Stimulated activated CD8-positive, alpha-beta memory T cell treated with anti-CD3 and anti-CD28 coated beads, Interleukin-12 subunit alpha, Interleukin-12 subunit beta, amount 100 ng/mL, for 24 hours (primary cell): ENCODE measurements at regions not wholly inside any gene's neighbourhood (a gene's known extent, or its start where the extent isn't known, plus 50 kb on each side); places are given as distances from the start of the nearest gene placed in this dataset.

Experiments used
- DNase-seq: peaks from one replicate; pipeline ENCODE4 v3.0.0-alpha.2; 2020; ENCODE audit errors: extremely low read depth

DNA sequence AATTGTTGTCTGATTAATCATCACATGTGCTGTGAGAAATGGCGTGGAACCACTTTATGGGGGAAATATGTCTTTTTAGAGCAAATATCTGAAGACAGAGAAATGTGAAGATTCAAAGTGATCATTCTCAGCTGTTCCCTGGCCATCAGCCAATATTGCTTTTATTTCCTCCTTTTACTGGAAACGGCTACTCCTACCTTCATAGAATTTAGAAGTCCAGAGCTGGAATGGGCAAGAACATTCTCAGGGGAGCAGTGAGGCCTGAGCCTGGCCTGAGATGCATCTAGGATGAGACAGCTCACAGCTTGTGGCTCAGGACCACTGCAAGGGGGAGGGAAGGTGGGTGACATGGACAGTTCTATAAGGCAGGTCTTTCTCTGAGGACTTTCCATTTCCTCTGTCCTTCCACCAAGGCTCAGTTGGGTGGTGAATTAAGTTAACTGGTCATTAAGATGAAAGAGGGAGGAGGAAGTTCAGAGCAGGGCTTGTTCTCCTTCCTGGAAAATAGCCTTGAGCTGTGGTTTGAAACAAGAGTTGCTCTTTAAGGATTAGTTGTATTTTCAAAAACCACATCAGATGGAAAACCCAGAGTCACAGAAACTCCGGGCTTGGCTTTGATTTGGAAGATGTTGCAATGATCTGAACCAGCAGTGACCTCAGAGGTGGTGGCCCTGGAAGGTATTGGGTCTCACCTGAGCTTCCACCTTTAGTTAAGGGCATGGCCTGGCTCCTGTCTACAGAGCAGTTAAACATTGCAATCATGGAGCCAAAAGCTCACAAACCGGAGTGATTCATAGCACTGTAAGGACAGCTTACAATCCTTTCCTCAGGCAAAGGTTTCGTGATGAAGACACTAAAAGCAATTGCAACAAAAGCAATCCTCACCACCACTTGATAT, 144.3 kb downstream of the VAPA start:
- no peak for DNase-seq

DNA sequence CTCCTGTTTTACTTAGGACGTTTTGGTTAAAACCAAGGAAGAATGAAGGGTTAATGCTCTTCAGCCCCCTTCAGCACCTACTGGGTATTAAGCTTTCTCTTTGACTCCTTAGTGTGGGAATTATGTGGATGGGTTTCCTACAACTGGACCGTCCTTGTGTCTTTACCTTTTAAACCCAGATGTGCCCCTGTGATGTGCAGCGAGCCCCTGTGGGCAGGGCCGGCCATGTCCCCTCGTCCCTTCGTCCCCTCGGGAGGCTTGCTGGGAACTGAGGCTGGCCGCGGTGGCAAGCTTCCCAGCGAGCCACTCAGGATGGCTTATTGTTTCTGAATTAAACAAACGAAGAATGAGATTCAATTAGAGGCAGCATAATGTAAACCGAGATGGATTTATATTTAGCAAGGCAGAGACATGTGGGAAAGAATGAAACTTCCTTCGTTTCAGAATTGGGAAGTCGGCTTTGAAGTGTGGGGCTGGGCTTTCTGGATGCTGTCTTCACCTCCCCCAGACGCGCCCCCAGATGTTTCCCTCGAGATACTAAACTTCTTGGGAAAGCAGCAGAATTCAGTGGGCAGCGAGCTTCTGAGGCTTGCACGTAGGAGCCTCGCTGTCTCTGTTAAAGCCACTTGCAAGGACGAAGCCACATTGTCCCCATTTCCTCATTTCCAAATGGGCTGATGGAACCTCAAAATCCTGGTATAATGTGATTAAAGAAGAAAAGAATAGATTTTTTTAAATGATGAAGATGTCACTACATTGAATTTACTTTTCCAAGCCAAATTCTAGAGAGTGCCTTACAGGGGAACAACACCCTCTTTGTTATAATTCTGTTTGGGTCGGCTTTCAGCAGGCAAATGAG, 146.0 kb downstream of the VAPA start:
- no peak for DNase-seq

DNA sequence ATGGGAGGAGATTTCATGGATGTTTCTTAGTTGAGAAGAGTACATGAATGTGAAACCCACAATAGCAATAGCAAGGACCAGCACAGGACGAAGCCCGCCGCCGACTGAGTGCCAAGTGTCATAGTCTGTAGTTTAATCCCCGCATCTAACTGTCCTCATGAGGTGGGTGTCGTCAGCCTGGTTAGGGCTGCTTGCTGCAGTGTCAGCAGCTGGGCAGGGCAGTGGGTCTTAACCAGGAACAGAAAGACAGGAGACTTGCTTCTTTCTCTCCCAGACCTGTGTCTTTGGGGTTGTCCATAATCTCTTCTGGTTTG, 146.6 kb downstream of the VAPA start:
- DNase-seq, result no peak

DNA sequence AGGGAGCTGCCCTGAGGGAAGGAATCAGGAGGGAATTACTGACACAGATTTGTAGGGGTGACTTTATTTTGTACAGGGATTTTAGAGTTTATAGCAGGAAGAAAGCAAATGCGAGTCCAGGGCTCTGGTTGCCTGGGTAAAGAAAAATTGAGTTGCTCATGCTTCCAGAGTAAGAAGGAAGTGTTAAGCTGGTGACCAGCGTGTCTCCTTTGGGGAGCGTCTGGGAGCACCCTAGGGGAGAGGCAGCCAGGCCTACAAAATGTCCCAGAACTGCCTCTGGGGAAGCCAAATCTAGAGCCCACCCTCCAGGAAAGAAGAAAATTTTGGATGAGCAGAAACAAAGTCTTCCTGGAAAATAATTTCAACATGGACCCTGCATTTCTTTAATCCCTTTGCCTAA, 147.0 kb downstream of the VAPA start:
- DNase-seq, result no peak

DNA sequence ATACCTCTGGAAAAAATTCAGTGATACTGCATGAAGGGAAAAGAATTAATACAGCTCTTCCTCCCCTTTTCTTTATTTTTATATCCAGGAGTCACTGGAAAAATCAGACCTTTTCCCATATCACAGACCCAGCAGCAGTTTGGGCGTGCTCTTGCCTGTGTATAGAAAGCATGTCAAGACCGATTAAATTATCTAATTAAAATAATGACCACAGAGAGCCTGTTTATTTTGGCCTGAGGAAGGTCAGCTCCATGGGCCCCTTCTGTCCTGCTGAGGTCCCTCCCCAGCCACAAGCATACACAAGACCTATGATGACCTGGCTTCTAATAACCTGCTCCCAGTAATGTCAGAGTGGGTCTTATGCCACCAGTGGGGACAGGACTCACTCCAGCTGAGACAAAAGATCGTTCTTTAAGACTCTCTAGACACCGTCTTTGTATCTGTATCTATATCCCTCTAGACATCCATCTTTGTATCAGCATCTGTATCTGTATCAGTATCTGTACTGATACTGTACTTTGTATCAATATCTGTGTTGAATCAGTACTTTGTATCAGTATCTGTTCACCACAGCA, 147.8 kb downstream of the VAPA start:
- no peak for DNase-seq

DNA sequence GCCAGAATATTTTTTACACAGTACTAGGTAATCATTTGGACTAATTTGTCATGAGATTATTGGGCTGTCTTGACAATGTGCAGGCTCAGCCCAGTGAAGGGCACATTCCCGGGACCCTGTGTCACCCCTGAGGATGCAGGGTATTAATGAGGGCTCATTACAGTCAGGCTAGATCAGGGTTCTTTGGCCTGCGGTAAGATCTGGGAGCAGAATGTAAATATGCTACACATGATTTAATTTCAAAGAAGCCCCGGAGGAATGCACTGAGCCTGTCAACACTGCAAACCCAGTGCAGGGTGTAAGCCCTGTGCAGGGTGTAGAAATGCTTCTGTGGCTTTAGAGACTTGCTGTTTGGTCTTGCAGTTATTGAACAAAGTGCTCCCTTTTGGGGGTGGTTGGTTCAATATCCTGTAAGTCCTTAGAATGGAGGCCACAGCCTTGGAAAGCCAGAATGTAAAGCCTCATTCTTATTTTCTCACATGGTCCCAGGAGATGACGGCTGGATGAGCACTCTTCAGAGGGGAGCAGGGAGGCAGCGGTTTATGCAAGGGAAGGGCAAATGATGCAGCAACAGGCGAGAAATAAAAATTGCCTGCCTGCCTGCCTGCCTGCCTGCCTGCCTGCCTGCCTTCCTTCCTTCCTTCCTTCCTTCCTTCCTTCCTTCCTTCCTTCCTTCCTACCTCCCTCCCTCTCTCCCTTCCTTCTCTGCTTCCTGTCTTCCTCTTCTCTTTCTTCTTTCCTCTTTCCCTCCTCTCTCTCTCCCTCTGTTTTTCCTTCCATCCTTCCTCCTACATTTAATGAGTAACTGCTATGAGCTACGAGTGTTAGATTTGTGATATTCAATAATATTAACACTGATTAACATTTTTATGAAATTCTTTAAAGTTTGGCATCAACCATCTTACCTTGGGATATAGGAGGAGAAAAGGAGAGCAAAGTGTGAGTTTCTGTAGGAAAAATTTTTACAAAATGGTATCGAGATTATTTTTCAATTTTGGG, 148.8 kb downstream of the VAPA start:
- DNase-seq, result no peak

DNA sequence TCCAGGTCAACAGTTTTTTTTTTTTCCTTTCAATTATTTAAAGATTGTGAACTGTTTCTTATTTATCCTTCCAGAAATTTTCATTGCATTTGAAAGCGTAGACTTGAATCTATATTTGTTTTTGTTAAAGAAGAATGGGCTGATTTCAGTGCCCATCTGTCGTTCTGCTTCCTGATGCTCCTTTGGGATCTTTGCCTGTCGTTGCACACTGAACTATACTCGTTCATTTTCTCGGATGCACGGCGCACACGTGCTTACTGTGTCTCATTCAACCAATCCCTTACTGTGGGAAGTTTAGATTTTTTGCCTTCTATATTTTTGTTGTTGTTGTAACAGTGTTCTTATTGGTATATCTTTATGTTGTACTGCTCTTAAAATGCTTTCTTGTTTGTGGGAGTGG, 149.7 kb downstream of the VAPA start:
- DNase-seq, result no peak

DNA sequence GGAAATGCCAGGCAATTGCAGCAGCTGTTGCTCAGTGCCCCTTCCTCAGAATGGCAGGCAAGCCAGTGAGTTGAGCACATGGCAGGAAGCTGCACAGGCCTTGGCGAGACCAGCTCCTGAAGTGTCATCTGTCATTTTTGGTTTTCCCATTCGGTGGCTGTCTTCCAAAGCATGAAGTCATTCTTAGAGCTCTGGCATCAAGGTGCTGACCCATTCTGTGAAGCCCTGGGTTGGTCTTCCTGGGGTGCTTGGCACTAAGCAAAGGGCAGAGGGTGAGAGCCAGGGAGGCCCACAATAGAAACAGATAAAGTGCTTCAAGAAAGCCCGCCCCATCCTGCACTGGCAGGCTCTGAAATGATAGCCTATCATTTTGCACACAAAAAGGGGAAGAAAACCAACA, 150.5 kb downstream of the VAPA start:
- no peak for DNase-seq

DNA sequence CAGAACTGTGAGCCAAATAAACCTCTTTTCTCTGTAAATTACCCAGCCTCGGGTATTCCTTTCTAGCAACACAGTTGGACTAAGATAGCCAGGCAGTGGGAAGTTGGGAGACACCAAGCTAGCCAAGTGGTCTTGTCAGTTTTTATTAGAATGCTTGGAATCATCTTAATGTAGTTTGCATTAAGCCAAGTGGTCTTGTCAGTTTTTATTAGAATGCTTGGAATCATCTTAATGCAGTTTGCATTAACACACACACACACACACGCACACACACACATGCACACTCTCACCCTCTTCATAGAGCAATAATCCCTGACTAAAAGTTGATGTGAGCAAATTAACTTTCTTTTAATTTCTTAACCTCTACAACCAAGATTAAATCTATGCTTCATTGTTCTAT, 151.5 kb downstream of the VAPA start:
- DNase-seq, result no peak

DNA sequence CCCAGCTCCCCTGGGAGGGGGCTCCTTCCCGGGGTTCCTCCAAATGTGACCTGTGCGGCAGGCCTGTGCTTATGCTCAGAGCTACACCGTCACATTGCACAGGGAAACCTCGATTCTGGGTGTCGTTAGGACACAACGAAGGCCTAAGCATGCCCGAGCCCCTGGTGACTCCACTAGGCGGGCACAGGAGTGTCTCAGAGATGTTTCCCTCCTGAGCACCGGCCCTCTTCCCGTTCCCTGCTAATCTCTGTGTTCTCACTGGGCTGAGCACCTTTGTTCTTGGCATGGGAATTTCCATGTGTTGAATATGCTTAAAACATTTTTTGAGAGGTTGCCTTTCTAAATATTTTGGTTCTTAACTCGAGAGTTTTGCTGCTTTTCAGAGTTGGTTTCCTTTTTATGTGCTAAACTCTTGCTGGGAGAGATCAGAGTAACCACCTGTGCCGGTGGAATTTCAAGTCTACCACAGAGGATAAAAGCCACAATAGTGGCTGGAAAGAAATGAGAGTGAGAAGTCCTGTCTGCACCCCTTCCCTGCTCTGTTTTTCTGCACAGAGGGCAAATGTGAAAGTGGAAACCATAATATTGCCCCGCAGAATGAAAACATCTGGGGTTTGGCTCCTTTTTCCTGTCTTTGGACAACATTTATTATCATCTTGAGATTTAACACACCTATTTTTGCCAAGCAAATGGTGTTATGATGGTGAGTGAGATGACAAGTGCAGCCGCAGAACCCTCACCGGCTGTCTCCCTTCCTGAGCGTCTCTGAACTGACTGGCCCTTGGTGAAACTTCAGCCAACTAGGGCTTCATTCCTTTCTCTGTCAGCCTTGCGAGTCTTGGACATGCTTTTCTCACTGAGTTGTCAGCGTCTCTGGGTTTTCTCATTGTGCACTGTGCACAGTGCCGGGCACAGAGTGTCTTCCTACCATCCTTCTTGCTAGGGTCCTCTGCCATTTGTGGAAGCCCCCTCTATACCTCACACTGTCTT, 154.1 kb downstream of the VAPA start:
- no peak for DNase-seq

DNA sequence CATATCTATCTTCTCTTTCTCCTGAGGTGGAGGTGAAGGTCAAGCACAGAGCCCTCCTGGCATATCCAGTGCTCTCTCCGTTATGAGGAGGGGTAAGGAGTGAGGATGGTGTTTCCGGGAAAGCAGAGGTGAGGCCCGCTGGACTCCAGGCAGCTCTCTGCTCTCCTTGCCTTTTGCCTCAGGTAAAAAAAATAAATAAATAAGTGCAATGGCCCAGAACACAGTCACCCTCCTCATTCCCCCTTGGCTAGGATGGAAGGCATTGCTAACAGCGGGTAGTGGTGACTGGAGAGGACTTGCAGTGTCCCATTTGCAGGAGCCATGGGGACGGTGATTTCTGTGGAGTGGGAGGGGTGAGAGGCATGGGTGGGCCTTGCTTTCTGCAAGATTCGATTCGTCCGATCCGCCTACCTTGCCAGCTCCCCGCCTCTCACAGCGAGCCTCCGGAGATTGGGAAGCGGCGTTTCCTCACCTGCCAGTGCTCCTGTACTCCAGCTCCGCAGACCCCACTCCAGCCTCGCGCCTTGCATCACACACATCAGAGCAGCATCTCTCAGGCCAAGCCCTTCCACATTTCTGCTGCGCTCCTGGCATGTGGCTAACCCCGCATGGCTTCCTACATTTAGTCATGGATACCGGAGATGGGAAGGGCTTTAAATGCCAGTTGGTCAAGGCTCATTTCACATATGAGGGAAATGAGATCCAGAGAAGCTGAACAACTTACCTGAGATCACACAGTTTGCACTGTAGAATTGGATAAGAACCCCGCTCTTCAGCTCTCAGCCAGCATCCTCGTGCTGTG, 155.2 kb downstream of the VAPA start:
- DNase-seq, result no peak

DNA sequence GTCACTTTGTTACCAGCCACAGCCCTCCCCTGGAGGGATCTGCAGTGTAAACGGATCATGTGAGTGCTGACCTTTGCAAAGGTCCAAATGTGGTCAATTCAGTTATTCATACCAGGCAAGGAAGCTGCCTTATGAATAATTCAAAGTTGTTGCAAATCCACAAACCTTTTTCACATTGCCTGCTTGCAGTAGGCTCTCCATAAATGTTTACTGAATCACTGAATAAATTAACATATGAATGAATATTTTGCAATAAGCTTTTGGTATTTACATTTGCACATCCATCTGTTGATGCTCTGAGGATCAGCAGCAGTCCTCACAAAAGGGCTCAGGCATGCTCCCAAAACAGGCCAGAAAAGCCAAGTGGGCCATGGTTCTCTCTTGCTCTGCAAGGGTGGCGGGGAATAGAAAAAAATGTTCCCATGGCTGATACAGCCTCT, 156.8 kb downstream of the VAPA start:
- DNase-seq, result no peak

DNA sequence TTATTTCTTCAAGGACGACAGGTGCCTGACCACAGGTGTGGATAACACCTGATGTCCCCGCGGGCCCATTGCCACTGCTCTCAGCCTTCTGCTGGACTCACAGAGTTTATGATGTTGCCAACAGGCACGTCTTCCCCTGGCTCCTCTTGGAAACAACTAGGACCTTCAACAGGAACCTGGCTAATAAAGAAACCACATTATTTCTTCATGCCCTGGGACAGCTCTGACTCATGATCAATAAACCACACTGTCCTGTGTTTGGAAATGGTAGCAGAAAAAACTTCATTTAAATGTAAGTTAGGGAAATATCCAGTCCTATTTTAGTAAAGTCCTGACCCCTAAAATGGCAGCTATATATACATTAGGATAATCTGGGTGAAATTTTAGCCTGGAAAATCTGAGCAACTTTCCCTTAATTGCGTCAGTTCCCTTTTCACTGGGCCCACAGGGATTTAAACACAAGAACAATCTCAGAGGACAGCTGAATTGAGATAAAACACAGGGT, 158.9 kb downstream of the VAPA start:
- no peak for DNase-seq

DNA sequence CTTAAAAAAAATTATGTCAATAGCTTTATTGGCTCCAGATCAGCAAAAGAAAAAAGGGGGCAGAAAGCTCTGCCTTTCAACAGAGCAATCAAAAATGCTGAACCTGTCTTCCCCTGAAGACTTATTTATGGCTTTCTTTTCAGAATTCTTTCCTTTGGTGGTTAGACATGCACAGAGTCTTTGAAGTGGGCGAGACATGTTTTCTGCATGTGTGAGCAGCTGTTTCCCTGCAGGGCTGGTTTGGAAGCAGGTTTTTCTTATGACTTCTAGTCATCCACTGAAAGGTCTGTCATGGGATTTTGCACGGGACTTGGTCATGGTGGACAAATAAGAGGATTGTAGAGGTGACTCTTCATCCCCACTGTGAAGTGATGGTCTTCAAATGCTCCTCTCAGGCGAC, 160.3 kb downstream of the VAPA start:
- DNase-seq, result no peak

DNA sequence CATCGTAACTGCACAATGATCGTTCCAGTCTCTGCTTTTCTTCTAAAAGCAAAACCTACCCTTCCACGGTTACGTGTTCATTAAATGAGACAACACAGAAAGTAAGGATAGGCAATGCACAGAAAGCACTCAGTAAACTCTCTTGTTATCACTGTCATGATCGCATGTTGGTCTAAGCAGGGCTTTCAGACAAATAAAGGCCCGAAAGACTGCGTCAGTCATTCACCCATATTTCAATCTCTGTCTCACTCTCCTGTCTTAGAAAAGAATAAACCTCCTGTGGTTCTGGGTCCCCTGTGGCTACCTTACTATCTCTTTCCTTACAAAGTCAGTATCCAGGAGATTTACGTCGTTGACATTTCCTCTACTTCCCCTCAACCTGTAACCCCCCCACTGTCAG, 160.9 kb downstream of the VAPA start:
- DNase-seq, result no peak

DNA sequence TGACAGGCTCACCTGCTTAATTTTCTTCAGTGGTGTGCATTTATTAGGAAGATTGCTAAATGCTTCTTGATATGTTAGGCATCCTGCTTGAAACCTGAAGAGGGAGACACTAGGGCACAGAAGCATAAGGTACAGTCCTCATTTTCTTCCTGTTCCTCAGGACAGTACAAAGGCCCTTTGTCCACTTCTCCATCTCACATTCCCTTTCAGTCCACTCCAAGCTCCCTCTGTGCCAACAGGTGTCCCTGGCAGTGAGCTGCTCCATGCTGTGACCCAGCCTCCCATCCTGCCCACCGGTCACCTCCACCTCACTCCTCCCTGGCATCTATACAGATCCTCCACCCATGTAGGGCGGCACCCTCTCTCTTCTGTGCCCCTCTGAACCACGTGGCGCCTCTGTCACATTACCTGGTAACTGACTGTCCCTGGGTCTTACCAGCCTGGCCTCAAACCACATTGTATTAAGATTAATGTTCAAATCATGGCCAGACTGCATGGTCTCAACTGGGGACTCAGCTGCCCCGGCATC, 162.8 kb downstream of the VAPA start:
- DNase-seq, result no peak

DNA sequence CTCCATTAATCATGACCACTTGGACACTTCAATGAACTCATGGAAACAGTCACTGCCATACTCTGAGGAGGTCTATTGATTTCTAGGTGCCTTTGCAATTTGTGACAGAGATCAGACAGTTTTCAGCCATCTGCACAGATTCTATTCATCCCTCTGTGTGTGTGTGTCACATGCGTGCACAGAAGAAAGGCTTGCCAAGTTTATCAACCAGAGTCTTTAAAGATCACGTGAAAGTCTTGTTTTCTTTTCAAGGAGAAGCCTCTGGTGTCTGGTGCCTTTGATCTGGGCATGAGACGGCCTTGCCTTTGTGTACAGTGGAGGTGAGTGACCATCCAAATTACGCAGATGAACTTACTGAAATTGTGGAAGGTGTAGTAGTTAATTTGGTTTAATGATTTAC, 164.2 kb downstream of the VAPA start:
- DNase-seq, result no peak

DNA sequence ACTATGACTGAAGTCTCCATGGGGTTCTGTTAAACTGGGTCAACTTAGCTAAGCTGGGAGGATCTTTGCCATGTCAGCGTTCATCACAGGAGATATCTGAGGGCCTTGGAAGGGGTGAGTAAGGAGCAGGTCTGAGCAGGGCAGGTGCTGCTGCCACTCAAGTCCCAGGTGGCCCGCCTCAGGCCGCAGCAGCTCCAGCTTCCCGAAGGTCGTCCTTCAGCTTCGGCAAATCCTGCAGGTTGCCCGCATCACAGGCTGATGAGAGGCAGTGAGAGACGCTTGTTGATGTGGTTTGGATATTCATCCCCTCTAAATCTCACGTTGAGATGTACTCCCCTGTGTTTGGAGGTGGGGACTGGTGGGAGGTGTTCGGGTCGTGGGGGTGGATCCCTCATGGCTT, 166.6 kb downstream of the VAPA start:
- DNase-seq, result no peak

DNA sequence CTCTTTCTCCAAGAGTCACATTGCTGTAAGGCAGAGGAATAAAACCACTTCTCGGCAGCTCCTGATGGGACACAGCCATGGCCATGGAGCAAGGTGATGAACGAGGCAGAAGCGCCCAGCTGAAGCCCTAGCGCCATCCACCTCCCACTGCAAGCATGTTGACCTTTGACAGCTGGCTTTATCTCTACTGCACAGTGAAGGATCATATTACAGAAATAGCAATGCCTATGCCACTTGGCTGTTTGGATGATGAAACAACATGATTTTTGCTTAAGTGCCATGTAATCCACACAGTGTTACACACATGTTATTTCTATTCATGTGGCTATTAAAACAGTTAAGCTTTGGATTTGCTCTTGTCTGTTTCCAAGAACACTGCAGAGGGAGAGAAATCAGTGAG, 167.7 kb downstream of the VAPA start:
- no peak for DNase-seq
